HG03135 (cell line): ENCODE measurements at regions not wholly inside any gene's neighbourhood (a gene's known extent, or its start where the extent isn't known, plus 50 kb on each side); places are given as distances from the start of the nearest gene placed in this dataset.
"Not testable (repeated sequence)": the region's sequence is repeated elsewhere in the genome, so short reads cannot be mapped to it uniquely, and the experiment has no call there.

ENCODE experiments used
- ATAC-seq: cut with Tn5 transposase; IDR thresholded peaks from one replicate; pipeline ENCODE4 v1.9.1; 2021; ENCODE audit warnings: mild to moderate bottlenecking, moderate library complexity; ENCODE audit not compliant: unreplicated experiment

- not testable (repeated sequence) for ATAC-seq
Measured at GRCh38 chr2:175777337-175777736, 224.7 kb downstream of the LNPK start.

GRCh38 chr2:175769200-175769599, 232.9 kb downstream of the LNPK start:
- ATAC-seq: no peak

DNA sequence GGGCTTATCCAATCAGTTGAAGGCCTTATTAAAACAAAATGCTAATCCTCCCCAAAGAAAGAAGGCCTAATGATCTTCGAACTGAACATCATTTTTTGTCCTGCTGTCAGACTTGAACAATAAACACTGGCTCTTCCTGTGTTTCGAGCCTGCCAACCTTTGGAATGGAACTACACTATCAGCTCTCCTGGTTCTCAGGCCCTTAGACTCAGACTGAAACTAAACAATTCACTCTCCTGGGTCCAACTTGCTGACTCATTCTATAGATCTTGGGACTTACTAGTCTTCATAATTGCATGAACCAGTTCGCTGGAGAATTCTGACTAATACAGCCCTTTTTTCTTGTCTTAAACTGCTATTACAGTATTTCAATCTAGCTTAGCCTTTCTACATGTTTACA, 235.2 kb downstream of the LNPK start:
- ATAC-seq: no peak

DNA sequence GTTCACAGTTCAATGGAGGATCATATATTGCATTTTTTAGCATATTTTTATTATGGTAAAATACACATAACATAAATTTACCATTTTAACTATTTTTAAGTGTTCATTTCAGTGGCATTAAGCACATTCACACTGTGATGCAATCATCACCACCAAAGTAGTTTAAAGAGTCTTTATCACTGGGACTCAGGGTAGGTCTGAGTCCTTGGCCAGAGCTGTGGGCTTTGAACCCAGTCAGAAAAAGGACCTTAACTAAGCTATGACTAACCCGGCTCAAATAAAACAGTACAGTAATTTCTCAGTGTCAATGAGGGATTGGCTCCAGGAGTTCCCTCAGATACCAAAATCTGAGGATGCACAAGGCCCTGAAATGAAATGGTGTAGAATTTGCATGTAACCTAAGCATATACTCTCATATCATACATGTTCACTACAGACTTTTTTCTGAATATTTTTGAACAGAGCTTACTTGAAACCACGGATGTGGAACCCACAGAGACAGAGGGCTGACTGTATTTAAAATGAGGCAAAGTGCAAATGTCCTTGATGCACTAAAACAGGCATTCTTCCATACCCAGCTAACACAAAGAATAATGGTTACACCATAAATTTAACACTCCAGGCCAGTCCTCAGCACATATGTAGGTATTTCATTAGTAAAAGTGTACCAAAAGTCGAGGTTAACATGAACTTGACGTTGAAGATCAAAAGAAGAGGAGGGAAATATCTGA, 246.2 kb downstream of the LNPK start:
- no peak for ATAC-seq

DNA sequence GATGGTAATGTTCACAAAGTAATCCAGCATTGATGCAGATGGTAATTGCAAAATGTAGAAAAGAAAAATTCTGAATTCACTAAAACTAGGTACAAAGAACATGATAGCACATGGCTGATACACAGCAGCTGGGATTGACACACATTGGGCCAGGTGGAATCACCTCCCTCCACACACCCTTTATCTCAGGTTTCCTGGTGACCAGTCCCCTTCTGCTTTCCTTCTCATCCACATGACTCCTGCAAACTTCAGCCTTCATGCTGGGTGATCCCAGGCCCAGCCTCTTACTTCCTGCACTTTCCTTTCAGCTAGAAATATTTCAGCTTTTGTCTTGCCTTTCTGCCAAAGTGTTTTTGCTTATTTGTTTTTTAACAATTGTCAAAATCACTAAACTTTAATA, 246.9 kb downstream of the LNPK start:
- no peak for ATAC-seq

- ATAC-seq: no peak
Measured at GRCh38 chr2:175750195-175750594, 251.9 kb downstream of the LNPK start.

- ATAC-seq: no peak
Measured at GRCh38 chr2:175745911-175746310, 256.2 kb downstream of the LNPK start.

GRCh38 chr2:175744000-175744399, 258.1 kb downstream of the LNPK start:
- ATAC-seq: no peak

DNA sequence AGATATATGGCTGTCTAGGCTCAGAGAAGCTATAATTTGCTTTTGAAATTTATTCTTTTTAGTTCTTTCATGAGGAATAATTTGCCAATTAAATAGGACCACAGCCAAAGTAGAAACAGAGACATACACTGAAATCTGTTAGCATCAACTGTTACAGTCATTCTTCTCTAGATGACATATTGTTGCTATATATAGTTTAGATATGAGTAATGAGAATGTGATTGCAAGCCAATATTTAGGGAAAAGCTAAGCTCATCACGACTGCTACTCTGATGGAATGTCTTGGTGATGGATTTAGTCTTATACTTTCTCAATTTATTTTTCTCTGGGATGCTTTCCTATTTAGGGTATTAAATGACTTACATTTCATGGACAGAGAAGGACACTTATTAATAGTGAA, 259.1 kb downstream of the LNPK start:
- no peak for ATAC-seq

- no peak for ATAC-seq
Measured at GRCh38 chr2:175742367-175742766, 259.7 kb downstream of the LNPK start.

DNA sequence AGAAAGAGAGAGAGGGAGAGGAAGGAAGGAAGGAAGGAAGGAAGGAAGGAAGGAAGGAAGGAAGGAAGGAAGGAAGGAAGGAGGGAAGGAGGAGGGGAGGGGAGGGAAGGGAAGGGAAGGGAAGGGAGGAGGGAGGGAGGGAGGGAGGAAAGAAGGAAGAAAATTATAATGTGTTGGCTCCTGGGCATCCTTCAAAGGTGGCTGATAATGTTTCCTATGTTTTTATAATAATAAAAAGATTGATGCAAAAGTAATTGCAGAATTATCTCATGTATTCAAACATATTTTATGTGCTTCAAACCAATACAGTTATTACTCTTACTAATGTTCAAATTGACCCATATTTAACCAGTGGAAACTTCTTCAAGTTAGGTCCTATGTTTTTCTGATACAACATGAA, 260.9 kb downstream of the LNPK start:
- no peak for ATAC-seq

DNA sequence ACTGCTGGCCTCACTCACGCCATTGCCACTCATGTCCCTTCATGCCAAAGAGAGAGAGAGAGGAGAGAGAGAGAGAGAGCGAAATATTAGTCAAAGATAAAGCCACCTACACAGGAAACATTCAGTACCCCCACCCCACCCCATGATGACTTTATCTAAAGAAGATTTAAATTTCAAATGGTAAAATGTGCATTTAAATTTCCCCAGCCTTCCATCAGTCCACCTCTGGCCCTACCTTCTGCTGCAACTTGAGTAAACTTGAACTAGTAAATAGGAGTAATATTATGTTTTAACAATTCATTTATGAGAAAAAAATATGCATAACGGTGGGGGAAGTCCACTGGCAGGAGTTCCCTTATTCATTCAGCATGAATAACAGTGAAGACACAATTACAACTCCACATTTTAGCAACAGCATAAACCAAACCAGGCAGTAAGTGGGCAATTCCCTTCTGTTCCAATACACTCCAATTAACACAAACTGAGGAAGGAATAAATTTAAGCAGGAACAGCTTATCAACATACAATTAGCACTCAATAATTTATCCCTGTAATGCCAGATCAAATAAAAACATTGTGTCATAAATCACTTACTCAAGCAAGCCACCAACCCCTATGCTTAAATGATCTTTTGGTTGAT, 264.2 kb downstream of the LNPK start:
- ATAC-seq: no peak

DNA sequence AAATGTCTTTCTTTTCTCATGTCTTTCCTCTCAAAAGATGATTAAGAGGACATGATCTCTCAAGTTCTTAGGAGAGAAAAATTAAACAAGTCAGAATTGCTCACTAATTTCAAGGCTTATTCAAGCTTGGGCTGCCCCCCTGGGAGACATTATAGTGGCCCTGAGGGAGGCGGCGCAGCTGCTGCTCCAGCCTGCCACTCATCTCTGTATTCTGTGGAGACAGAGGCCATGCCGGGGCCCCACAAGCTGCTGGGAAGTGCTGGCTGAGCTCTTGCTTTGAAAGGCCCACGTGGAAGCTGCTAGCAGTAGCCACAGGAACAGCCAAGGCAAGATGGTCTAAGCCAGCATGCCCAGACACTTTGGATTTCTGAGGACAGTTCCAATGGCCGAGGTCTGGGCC, 267.4 kb downstream of the LNPK start:
- ATAC-seq: no peak

DNA sequence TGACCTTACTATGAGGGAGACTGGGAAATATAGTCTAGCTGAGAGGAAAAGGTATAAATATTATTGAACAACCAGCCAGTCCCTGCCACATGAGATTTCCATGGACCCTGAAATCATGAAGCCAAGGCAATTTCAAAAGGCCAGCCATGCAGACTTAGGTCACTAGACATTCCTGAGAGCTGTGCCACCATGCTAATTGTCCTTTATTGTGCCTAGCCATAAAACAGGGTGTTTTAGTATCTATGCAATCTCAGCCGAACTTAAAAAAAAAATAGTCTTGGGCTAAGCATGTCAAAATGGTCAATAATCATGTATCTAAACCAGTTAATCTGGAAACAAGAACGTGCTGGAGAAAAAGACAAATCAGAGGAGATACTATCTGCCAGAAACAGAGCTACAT, 269.5 kb downstream of the LNPK start:
- no peak for ATAC-seq

DNA sequence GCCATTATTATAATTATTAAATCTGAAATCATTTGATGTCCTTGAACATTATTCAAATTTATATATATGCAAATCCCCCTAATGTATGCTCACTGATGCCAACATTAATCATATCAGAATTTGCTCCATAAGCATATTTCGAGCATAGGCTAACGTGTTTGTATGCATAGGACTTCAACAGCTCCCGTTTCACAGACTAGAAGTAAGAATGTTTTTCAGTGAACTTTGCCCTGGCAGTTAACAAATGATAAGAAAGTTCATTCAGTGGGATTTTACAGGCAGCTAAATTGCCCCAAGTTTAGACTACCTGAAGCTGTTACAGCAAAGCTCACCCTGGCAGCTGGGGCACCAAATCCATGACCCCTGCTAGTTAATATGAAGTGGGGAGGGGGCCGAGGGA, 272.0 kb downstream of the LNPK start:
- ATAC-seq: no peak

GRCh38 chr2:175729049-175729706, 272.9 kb downstream of the LNPK start:
- ATAC-seq: no peak

DNA sequence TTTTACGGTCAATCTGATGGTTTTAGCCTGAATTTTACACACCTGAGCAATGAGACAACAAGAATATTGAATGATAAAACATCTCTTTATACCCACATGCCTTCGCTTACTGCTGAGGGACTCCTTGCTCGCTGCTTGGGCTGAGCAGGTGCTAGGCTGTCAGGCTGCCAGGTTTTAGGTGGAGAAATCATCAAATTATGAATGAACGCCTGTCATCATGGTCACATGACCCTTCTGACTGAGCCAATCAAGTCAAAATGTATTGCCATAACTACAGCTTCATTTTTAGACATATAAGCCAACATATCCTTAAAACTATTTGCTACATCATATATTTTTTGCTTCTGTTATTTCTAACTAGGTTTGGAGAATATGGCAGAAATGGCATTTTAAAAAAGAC, 274.0 kb downstream of the LNPK start:
- ATAC-seq: no peak

- ATAC-seq: no peak
Measured at GRCh38 chr2:175726223-175726622, 275.8 kb downstream of the LNPK start.

GRCh38 chr2:175709248-175709647, 292.8 kb downstream of the LNPK start:
- no peak for ATAC-seq

- no peak for ATAC-seq
Measured at GRCh38 chr2:175707322-175707721, 294.7 kb downstream of the LNPK start.

DNA sequence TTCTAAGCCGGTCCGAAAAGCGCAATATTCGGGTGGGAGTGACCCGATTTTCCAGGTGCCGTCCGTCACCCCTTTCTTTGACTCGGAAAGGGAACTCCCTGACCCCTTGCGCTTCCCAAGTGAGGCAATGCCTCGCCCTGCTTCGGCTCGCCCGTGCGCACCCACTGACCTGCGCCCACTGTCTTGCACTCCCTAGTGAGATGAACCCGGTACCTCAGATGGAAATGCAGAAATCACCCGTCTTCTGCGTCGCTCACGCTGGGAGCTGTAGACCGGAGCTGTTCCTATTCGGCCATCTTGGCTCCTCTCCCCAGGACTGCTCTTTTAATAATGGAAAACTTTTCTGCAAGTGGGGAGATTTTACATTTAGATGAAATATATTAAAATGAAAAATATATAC, 297.5 kb downstream of the LNPK start:
- not testable (repeated sequence) for ATAC-seq

- ATAC-seq: no peak
Measured at GRCh38 chr2:175698061-175698460, 304.0 kb downstream of the LNPK start.
